ENCODE measurements at regions not wholly inside any gene's neighbourhood (a gene's known extent, or its start where the extent isn't known, plus 50 kb on each side); places are given as distances from the start of the nearest gene placed in this dataset.

GRCh38 chrX:117376460-117376859 lies 740.1 kb downstream of the KLHL13 start:
- TF ChIP-seq CTCF (IDR thresholded peaks at IDR 0.05): no peak
- no peak for TF ChIP-seq POLR2A (IDR thresholded peaks at IDR 0.05)
